Colonic mucosa (tissue), 4 donors: ENCODE measurements at regions not wholly inside any gene's neighbourhood (a gene's known extent, or its start where the extent isn't known, plus 50 kb on each side); places are given as distances from the start of the nearest gene placed in this dataset.

ENCODE experiments used
- DNase-seq: peaks from one replicate; pipeline ENCODE4 v3.0.0-alpha.2; 2020
- H3K27ac ChIP-seq: fragments of 200-600 bp; one replicate; pipeline ENCODE4 v1.8.0; 2021
- H3K27me3 ChIP-seq: fragments of 200-600 bp; one replicate; pipeline ENCODE4 v1.8.0; 2021
- H3K36me3 ChIP-seq: fragments of 200-600 bp; one replicate; pipeline ENCODE4 v1.8.0; 2021
- H3K4me1 ChIP-seq: fragments of 200-600 bp; one replicate; pipeline ENCODE4 v1.8.0; 2021; ENCODE audit warnings: mild to moderate bottlenecking
- H3K4me3 ChIP-seq: fragments of 200-600 bp; one replicate; pipeline ENCODE4 v1.8.0; 2021
- H3K9ac ChIP-seq, 2 donors: one replicate each; pipeline ENCODE4 v1.7.0; 2013; ENCODE audit warnings: control low read depth in 2 of 2, low read depth in 2 of 2, low read length in 2 of 2
- H3K9me3 ChIP-seq: fragments of 200-600 bp; one replicate; pipeline ENCODE4 v1.8.0; 2021
- intact Hi-C: fragments of 100-400 bp; cut with DNase I; formaldehyde crosslinking; loops from one replicate; pipeline ENCODE4 v1.14.1; 2022
- TF ChIP-seq, protein P1 (sequence below): fragments of 200-600 bp; IDR thresholded peaks from one replicate; pipeline ENCODE4 v1.8.0; 2022; ENCODE audit warnings: antibody characterized with exemption, mild to moderate bottlenecking
- donor health status: healthy.
- donor health status: DM: no; HTN: no; CAD: no.
- donor health status: DM: no; HTN: no; CAD: no.

DNA sequence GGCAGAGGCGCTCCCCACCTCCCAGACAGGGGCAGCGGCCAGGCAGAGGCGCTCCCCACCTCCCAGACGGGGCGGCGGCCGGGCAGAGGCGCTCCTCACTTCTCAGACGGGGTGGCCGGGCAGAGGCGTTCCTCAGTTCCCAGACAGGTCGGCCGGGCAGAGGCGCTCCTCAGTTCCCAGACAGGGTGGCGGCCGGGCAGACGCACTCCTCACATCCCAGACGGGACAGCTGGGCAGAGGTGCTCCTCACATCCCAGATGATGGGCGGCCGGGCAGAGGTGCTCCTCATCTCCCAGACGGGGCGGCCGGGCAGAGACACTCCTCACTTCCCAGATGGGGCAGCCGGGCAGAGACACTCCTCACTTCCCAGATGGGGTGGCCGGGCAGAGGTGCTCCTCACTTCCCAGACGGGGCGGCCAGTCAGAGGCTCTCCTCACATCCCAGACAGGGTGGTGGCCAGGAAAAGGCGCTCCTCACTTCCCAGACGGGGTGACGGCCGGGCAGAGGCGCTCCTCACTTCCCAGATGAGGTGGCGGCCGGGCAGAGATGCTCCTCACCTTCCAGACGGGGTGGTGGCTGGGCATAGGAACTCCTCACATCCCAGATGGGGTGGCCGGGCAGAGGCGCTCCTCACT is 75.1 kb downstream of the CARTPT start:
- intact Hi-C loops: no loop called here
- no peaks in the 10 kb centered on the region for H3K36me3 ChIP-seq
- H3K27ac ChIP-seq: no peak overlapping the region
- no peaks in the 10 kb centered on the region for H3K4me1 ChIP-seq
- H3K27me3 ChIP-seq: no peaks in the 10 kb centered on the region
- no peak overlapping the region for H3K9ac ChIP-seq
- no peak for DNase-seq
- no peak overlapping the region for H3K4me3 ChIP-seq
- no peaks in the 10 kb centered on the region for H3K9me3 ChIP-seq
- TF ChIP-seq, protein P1, sequence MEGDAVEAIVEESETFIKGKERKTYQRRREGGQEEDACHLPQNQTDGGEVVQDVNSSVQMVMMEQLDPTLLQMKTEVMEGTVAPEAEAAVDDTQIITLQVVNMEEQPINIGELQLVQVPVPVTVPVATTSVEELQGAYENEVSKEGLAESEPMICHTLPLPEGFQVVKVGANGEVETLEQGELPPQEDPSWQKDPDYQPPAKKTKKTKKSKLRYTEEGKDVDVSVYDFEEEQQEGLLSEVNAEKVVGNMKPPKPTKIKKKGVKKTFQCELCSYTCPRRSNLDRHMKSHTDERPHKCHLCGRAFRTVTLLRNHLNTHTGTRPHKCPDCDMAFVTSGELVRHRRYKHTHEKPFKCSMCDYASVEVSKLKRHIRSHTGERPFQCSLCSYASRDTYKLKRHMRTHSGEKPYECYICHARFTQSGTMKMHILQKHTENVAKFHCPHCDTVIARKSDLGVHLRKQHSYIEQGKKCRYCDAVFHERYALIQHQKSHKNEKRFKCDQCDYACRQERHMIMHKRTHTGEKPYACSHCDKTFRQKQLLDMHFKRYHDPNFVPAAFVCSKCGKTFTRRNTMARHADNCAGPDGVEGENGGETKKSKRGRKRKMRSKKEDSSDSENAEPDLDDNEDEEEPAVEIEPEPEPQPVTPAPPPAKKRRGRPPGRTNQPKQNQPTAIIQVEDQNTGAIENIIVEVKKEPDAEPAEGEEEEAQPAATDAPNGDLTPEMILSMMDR: no peak

DNA sequence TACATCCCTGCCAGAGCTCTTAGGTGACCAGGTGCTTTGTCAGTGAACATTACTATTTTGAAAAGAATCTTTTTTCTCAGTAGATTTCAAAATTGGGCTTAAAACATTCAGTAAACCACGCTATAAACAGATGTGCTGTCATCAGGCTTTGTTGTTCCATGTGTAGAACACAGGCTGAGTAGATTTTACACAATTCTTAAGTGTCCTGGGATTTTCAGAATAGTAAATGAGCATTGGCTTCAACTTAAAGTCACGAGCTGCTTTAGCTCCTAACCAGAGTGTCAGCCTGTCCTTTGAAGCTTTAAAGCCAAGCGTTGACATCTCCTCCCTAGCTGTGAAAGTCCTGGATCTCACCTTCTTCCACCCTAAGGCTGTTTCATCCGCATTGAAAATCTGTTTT is 83.6 kb downstream of the CARTPT start:
- H3K9me3 ChIP-seq: no peaks in the 10 kb centered on the region
- intact Hi-C loops: no loop called here
- no peak overlapping the region for H3K4me3 ChIP-seq
- no peak for DNase-seq
- no peaks in the 10 kb centered on the region for H3K27me3 ChIP-seq
- no peak overlapping the region for H3K9ac ChIP-seq
- H3K36me3 ChIP-seq: no peaks in the 10 kb centered on the region
- no peaks in the 10 kb centered on the region for H3K4me1 ChIP-seq
- no peak overlapping the region for H3K27ac ChIP-seq
- TF ChIP-seq, protein P1: no peak

DNA sequence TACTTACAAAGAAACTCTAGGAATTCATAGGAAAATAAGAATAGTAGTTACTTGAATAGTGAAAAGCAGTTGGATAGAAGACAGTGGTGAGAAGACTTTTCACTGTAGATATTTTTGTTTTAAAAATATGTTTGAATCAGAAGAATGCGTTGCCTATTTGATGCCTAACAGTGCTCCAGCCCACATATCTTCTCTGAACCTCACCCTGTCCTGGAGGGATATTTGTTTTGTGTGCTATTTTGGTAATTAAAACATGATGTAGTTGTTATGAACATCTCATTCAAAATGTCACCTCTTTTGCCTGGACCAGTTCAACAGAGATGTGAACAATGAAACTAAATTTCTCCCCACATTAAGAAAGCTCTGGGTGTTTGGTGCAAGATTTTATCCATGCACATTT is 87.6 kb downstream of the CARTPT start:
- Histone ChIP-seq H3K9me3 (no peaks in the 10 kb centered on the region), H3K9ac (no peak overlapping the region), H3K27me3 (no peaks in the 10 kb centered on the region), H3K27ac (no peak overlapping the region), H3K4me1 (no peaks in the 10 kb centered on the region), H3K4me3 (no peak overlapping the region), H3K36me3 (no peaks in the 10 kb centered on the region)
- TF ChIP-seq, protein P1: no peak
- intact Hi-C loops: no loop called here
- no peak for DNase-seq

DNA sequence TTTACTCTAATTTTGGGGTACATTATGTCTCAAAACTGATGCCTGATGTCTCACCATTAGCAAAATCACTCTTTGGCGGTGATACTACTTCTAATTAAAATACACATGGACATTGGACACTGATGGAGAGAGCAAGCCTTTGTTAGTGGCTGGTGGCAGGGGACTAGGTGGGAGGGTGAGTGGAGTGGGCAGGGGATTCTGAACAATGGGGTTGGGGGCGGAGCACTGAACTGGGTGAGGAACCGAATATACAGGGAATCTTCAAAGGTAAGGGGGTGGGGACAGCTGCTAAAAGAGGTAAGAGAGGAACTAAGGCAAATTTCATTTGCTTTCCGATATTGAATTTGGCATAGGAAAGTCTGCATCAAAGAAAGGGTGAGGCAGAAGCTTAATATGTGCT is 88.8 kb downstream of the CARTPT start:
- H3K36me3 ChIP-seq: no peaks in the 10 kb centered on the region
- no peaks in the 10 kb centered on the region for H3K4me1 ChIP-seq
- H3K9ac ChIP-seq: no peak overlapping the region
- H3K27ac ChIP-seq: no peak overlapping the region
- intact Hi-C loops: no loop called here
- no peaks in the 10 kb centered on the region for H3K9me3 ChIP-seq
- H3K4me3 ChIP-seq: no peak overlapping the region
- no peaks in the 10 kb centered on the region for H3K27me3 ChIP-seq
- DNase-seq: no peak
- TF ChIP-seq, protein P1: no peak

DNA sequence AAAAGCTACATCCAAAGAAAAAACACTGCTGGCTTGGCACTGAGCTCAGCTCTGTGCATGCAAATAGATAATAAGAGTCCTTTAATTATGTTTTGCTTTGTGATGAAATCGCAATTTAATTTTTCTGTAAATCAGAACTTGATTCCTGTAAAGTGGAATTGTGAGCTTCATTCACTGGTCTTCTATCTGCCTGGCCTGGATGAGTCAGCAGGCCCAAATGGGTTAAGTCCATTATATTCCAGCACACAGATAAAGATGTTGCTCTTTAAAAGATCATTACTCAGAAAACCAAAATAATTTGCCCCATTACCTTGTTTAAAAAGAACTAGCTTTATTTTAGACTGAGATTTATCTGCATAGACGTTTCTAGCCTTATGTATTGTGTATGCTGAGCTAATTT is 90.4 kb downstream of the CARTPT start:
- no peaks in the 10 kb centered on the region for H3K27me3 ChIP-seq
- no peaks in the 10 kb centered on the region for H3K4me1 ChIP-seq
- H3K9me3 ChIP-seq: no peaks in the 10 kb centered on the region
- no peak overlapping the region for H3K27ac ChIP-seq
- no peak for DNase-seq
- intact Hi-C loops: no loop called here
- TF ChIP-seq, protein P1: no peak
- H3K4me3 ChIP-seq: no peak overlapping the region
- H3K36me3 ChIP-seq: no peaks in the 10 kb centered on the region
- no peak overlapping the region for H3K9ac ChIP-seq
